Neural cell (in vitro differentiated cells): ENCODE measurements at regions not wholly inside any gene's neighbourhood (a gene's known extent, or its start where the extent isn't known, plus 50 kb on each side); places are given as distances from the start of the nearest gene placed in this dataset.

Source experiments
- H2AFZ ChIP-seq: fragments of 200-600, 300-800 bp; sonication (generic), shearing (Covaris generic); 2 replicates; pipeline ENCODE4 v1.6.0; 2014; ENCODE audit warnings: low read depth, mild to moderate bottlenecking, antibody characterized with exemption, low read length, moderate library complexity
- H3F3A ChIP-seq: fragments of 200-600 bp; shearing (Covaris generic); 2 replicates; pipeline ENCODE4 v1.6.1; 2016; ENCODE audit warnings: mild to moderate bottlenecking, moderate library complexity, mixed read lengths, antibody characterized with exemption, low read length; ENCODE audit not compliant: insufficient read depth, poor library complexity, severe bottlenecking
- H3K27ac ChIP-seq: fragments of 200-600, 300-800 bp; sonication (generic), shearing (Covaris generic); 2 replicates; pipeline ENCODE4 v1.5.1; 2014; ENCODE audit warnings: mild to moderate bottlenecking, low read length, moderate library complexity
- H3K27me3 ChIP-seq: fragments of 300-800, 200-600 bp; sonication (generic), shearing (Covaris generic); 2 replicates; pipeline ENCODE4 v1.6.0; 2014; ENCODE audit warnings: mild to moderate bottlenecking, low read depth, low read length, moderate library complexity; ENCODE audit not compliant: insufficient read depth
- H3K36me3 ChIP-seq: fragments of 300-800, 200-600 bp; sonication (generic), shearing (Covaris generic); 2 replicates; pipeline ENCODE4 v1.5.1; 2014; ENCODE audit warnings: mild to moderate bottlenecking, antibody characterized with exemption, low read length, moderate library complexity; ENCODE audit not compliant: insufficient read depth
- H3K4me2 ChIP-seq: fragments of 300-800, 200-600 bp; sonication (generic), shearing (Covaris generic); 2 replicates; pipeline ENCODE4 v1.6.0; 2014; ENCODE audit warnings: mild to moderate bottlenecking, low read length
- H3K4me3 ChIP-seq: fragments of 300-800, 200-600 bp; sonication (generic), shearing (Covaris generic); 2 replicates; pipeline ENCODE4 v1.5.1; 2014; ENCODE audit warnings: mild to moderate bottlenecking, low read length, moderate library complexity
- H3K79me2 ChIP-seq: fragments of 200-600 bp; shearing (Covaris generic); replicated peaks from 2 replicates; pipeline ENCODE4 v1.6.0; 2014; ENCODE audit warnings: mild to moderate bottlenecking, low read length, moderate library complexity; ENCODE audit not compliant: insufficient read depth
- H3K9ac ChIP-seq: fragments of 300-800, 200-600 bp; sonication (generic), shearing (Covaris generic); 2 replicates; pipeline ENCODE4 v1.6.1; 2016; ENCODE audit warnings: mild to moderate bottlenecking, low read length, mixed read lengths
- H3K9me2 ChIP-seq: fragments of 200-600 bp; shearing (Covaris generic); 2 replicates; pipeline ENCODE4 v1.6.1; 2016; ENCODE audit warnings: mild to moderate bottlenecking, low read length, mixed read lengths; ENCODE audit not compliant: insufficient read depth
- H3K9me3 ChIP-seq: fragments of 200-600, 300-800 bp; sonication (generic), shearing (Covaris generic); 2 replicates; pipeline ENCODE4 v1.6.1; 2016; ENCODE audit warnings: mild to moderate bottlenecking, mixed run types, low read length, moderate library complexity, mixed read lengths
- H4K20me1 ChIP-seq: fragments of 200-600 bp; shearing (Covaris generic); 2 replicates; pipeline ENCODE4 v1.6.1; 2016; ENCODE audit warnings: mild to moderate bottlenecking, mixed run types; ENCODE audit not compliant: insufficient read depth
- EP300 ChIP-seq: fragments of 450-650 bp; conservative IDR thresholded peaks from 2 replicates; pipeline ENCODE4 v1.6.1; 2014; ENCODE audit warnings: antibody characterized with exemption, mild to moderate bottlenecking, moderate library complexity; ENCODE audit not compliant: poor library complexity, severe bottlenecking
- EZH2 ChIP-seq: fragments of 200-600, 300-800 bp; shearing (Covaris generic), sonication (generic); IDR thresholded peaks from 2 replicates; pipeline ENCODE4 v1.6.1; 2014; ENCODE audit warnings: antibody characterized with exemption, low read length, borderline replicate concordance, mild to moderate bottlenecking; ENCODE audit not compliant: insufficient read depth, poor library complexity, severe bottlenecking
- MXI1 ChIP-seq: fragments of 450-650 bp; conservative IDR thresholded peaks from 2 replicates; pipeline ENCODE4 v1.6.1; 2014; ENCODE audit warnings: antibody characterized with exemption, mild to moderate bottlenecking; ENCODE audit not compliant: poor library complexity, severe bottlenecking
- POLR2AphosphoS5 ChIP-seq: IDR thresholded peaks from 2 replicates; pipeline ENCODE4 v1.6.1; 2012
- RAD21 ChIP-seq: fragments of 450-650 bp; conservative IDR thresholded peaks from 2 replicates; pipeline ENCODE4 v1.6.1; 2014; ENCODE audit warnings: antibody characterized with exemption, mild to moderate bottlenecking, moderate library complexity
- SMC3 ChIP-seq: fragments of 450-650 bp; conservative IDR thresholded peaks from 2 replicates; pipeline ENCODE4 v1.6.1; 2014; ENCODE audit warnings: antibody characterized with exemption, mild to moderate bottlenecking, moderate library complexity; ENCODE audit not compliant: poor library complexity
- TAF1 ChIP-seq: IDR thresholded peaks from 2 replicates; pipeline ENCODE4 v1.6.1; 2012; ENCODE audit warnings: low read depth
- TF ChIP-seq, protein P1 (sequence below): IDR thresholded peaks from 2 replicates; pipeline ENCODE4 v1.6.1; 2012; ENCODE audit warnings: borderline replicate concordance
- TF ChIP-seq, protein P2 (sequence below): fragments of 450-650 bp; IDR thresholded peaks from 2 replicates; pipeline ENCODE4 v1.5.1; 2014; ENCODE audit warnings: antibody characterized with exemption, mild to moderate bottlenecking, moderate library complexity; ENCODE audit not compliant: poor library complexity, severe bottlenecking

DNA sequence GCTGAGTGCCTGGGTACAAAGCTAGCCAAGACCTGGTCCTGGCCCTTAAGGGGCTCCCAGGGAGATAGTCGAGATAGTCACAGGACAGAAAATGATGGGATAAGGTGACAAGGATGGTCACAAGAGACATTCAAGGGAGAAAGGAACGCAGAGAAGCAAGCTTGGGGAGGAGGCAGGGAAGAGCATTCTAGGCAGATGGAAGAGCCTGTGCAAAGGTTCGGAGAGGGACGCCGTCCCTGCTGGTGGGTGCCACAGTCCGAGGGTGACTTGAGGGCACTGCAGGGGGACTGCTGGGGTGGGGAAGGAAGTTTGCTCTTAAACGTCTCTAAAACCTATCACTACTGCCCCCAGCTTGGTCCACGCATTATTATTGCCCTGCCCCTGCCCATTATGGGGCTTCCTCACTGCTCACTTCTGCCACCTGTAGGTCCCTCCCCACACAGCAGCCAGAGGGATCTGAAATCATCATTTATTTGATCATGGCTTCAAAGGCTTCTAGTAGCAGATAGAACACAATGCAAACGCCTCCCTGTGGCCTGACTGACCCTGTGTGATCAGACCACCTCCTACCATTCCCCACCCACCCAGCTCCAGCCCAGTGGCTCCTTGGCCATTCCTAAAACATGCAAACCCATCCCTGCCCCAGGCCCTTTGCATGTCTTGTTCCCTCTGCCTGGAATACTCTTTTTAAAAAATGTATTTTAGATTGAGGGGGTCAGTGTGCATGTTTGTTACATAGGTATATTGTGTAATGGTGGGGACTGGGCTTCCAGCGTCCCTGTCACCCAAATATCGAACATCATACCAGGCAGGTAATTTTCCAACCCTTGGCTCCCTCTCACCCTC, 60.3 kb downstream of the RMI2 start:
- Histone ChIP-seq H2AFZ (no peak overlapping the region), H3K9ac (no peak overlapping the region), H3K79me2 (no peaks in the 10 kb centered on the region), H3K4me3 (no peak overlapping the region), H3F3A (no peaks in the 10 kb centered on the region), H3K27ac (no peak overlapping the region), H3K36me3 (no peaks in the 10 kb centered on the region), H3K4me2 (no peak overlapping the region), H4K20me1 (no peaks in the 10 kb centered on the region), H3K27me3 (no peaks in the 10 kb centered on the region), H3K9me3 (no peaks in the 10 kb centered on the region), H3K9me2 (no peaks in the 10 kb centered on the region)
- TF ChIP-seq MXI1 (no peak), EP300 (no peak), EZH2 (no peak), RAD21 (no peak), POLR2AphosphoS5 (no peak), SMC3 (no peak), TAF1 (no peak)
- TF ChIP-seq, protein P1, sequence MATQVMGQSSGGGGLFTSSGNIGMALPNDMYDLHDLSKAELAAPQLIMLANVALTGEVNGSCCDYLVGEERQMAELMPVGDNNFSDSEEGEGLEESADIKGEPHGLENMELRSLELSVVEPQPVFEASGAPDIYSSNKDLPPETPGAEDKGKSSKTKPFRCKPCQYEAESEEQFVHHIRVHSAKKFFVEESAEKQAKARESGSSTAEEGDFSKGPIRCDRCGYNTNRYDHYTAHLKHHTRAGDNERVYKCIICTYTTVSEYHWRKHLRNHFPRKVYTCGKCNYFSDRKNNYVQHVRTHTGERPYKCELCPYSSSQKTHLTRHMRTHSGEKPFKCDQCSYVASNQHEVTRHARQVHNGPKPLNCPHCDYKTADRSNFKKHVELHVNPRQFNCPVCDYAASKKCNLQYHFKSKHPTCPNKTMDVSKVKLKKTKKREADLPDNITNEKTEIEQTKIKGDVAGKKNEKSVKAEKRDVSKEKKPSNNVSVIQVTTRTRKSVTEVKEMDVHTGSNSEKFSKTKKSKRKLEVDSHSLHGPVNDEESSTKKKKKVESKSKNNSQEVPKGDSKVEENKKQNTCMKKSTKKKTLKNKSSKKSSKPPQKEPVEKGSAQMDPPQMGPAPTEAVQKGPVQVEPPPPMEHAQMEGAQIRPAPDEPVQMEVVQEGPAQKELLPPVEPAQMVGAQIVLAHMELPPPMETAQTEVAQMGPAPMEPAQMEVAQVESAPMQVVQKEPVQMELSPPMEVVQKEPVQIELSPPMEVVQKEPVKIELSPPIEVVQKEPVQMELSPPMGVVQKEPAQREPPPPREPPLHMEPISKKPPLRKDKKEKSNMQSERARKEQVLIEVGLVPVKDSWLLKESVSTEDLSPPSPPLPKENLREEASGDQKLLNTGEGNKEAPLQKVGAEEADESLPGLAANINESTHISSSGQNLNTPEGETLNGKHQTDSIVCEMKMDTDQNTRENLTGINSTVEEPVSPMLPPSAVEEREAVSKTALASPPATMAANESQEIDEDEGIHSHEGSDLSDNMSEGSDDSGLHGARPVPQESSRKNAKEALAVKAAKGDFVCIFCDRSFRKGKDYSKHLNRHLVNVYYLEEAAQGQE, result no peak
- TF ChIP-seq, protein P2, sequence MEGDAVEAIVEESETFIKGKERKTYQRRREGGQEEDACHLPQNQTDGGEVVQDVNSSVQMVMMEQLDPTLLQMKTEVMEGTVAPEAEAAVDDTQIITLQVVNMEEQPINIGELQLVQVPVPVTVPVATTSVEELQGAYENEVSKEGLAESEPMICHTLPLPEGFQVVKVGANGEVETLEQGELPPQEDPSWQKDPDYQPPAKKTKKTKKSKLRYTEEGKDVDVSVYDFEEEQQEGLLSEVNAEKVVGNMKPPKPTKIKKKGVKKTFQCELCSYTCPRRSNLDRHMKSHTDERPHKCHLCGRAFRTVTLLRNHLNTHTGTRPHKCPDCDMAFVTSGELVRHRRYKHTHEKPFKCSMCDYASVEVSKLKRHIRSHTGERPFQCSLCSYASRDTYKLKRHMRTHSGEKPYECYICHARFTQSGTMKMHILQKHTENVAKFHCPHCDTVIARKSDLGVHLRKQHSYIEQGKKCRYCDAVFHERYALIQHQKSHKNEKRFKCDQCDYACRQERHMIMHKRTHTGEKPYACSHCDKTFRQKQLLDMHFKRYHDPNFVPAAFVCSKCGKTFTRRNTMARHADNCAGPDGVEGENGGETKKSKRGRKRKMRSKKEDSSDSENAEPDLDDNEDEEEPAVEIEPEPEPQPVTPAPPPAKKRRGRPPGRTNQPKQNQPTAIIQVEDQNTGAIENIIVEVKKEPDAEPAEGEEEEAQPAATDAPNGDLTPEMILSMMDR, result no peak

DNA sequence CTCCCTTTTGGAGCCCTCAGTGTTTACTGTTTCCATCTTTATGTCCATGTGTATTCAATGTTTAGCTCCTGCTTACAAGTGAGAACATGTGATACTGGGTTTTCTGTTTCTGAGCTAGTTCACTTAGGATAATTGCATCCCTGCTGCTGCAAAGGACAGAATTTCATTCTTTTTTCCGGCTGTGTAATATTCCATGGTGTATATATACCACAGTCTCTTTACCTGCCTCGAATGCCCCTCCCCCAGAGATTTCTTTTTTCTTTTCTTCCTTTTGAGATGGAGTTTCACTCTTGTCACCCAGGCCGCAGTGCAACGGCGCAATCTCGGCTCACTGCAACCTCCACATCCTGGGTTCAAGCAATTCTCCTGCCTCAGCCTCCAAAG, 60.9 kb downstream of the RMI2 start:
- TF ChIP-seq, protein P2, result no peak
- TF ChIP-seq EZH2 (no peak), POLR2AphosphoS5 (no peak), EP300 (no peak), MXI1 (no peak)
- TF ChIP-seq, protein P1, result no peak
- no peak overlapping the region for H2AFZ ChIP-seq
- no peaks in the 10 kb centered on the region for H4K20me1 ChIP-seq
- H3K9ac ChIP-seq, result no peak overlapping the region
- H3K4me3 ChIP-seq, result no peak overlapping the region
- H3K79me2 ChIP-seq, result no peaks in the 10 kb centered on the region
- no peaks in the 10 kb centered on the region for H3K9me2 ChIP-seq
- H3K36me3 ChIP-seq, result no peaks in the 10 kb centered on the region
- no peaks in the 10 kb centered on the region for H3K27me3 ChIP-seq
- no peak overlapping the region for H3K27ac ChIP-seq
- no peaks in the 10 kb centered on the region for H3F3A ChIP-seq
- no peak overlapping the region for H3K4me2 ChIP-seq
- no peaks in the 10 kb centered on the region for H3K9me3 ChIP-seq
